MM.1S (cell line): ENCODE measurements at regions not wholly inside any gene's neighbourhood (a gene's known extent, or its start where the extent isn't known, plus 50 kb on each side); places are given as distances from the start of the nearest gene placed in this dataset.

Experiments
- EZH2 ChIP-seq: fragments of 300-600 bp; sonication (generic); optimal IDR thresholded peaks from 2 replicates; pipeline ENCODE3; 2017; ENCODE audit warnings: low read depth, mild to moderate bottlenecking, antibody characterized with exemption, low read length, mixed read lengths
- EZH2phosphoT487 ChIP-seq: fragments of 300-600 bp; sonication (generic); IDR thresholded peaks from 2 replicates; pipeline ENCODE4 v1.6.1; 2018; ENCODE audit warnings: antibody characterized with exemption, low read length
- TF ChIP-seq, protein P1 (sequence below): fragments of 300-600 bp; sonication (generic); IDR thresholded peaks from 2 replicates; pipeline ENCODE4 v1.5.1; 2016; ENCODE audit warnings: antibody characterized with exemption, low read length, mixed read lengths

DNA sequence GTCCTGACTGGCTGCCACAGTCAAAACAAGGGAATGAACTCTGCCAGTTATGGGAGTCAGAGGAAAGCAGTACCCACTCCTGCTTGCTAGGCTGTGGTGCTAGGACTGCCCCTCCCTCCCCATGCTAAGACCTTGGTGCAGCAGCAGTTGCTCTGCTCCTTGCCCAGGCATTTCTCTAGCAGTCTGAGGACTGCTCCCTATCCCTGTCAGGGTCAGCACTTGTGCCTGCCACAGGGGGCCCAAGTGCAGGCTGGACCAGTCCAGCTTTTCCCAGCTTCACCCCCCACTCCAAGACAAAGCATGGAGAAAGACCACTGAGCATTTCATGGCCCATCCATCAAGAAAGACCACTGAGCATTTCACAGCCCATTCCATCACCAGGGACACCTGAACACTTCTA lies 305.8 kb upstream of the CLEC14A start:
- TF ChIP-seq, protein P1, sequence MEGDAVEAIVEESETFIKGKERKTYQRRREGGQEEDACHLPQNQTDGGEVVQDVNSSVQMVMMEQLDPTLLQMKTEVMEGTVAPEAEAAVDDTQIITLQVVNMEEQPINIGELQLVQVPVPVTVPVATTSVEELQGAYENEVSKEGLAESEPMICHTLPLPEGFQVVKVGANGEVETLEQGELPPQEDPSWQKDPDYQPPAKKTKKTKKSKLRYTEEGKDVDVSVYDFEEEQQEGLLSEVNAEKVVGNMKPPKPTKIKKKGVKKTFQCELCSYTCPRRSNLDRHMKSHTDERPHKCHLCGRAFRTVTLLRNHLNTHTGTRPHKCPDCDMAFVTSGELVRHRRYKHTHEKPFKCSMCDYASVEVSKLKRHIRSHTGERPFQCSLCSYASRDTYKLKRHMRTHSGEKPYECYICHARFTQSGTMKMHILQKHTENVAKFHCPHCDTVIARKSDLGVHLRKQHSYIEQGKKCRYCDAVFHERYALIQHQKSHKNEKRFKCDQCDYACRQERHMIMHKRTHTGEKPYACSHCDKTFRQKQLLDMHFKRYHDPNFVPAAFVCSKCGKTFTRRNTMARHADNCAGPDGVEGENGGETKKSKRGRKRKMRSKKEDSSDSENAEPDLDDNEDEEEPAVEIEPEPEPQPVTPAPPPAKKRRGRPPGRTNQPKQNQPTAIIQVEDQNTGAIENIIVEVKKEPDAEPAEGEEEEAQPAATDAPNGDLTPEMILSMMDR = no peak
- TF ChIP-seq EZH2 = no peak
- TF ChIP-seq EZH2phosphoT487 = no peak
